ENCODE measurements at regions not wholly inside any gene's neighbourhood (a gene's known extent, or its start where the extent isn't known, plus 50 kb on each side); places are given as distances from the start of the nearest gene placed in this dataset.
A peak's percentile ranks its signal among the peaks of the same experiment; 100 is the strongest.

GRCh38 chr7:10412422-10413019, 561.2 kb upstream of the PHF14 start:
- TF ChIP-seq CTCF (conservative IDR thresholded peaks at IDR 0.05; ENCODE audit: low read depth, low read length) (peak; percentile 69), EZH2 (IDR thresholded peaks at IDR 0.05; ENCODE audit: borderline replicate concordance, low read depth, low read length, poor library complexity, severe bottlenecking) (no peak)
- no peak overlapping the region for H3K27ac ChIP-seq (ENCODE audit: low read depth, low read length, poor library complexity, severe bottlenecking)
- H3K4me1 ChIP-seq (ENCODE audit: insufficient read depth, low read length, poor library complexity, severe bottlenecking) = no peaks in the 10 kb centered on the region
- BruUV-seq (replicated peaks) = no TSS peak
- POLR2A ChIA-PET (ENCODE audit: low non-redundant PET) = no interaction called here
- no peaks in the 10 kb centered on the region for H3K36me3 ChIP-seq (ENCODE audit: insufficient read depth, low read length, poor library complexity, severe bottlenecking)
- DNase-seq (ENCODE audit: low spot score) = peak; percentile 54
- H3K4me3 ChIP-seq (ENCODE audit: low read depth, low read length, poor library complexity, severe bottlenecking) = no peak overlapping the region
- CTCF ChIA-PET = no interaction called here
- H3K9me3 ChIP-seq (ENCODE audit: low read depth, low read length, poor library complexity, severe bottlenecking) = no peaks in the 10 kb centered on the region
- H3K27me3 ChIP-seq (replicated peaks; ENCODE audit: insufficient read depth, low read depth, low read length, poor library complexity) = no peaks in the 10 kb centered on the region
- intact Hi-C loops (cut with micrococcal nuclease; ENCODE audit: unreplicated experiment) = loop anchor here (10.0 kb wide), 1 partner anchor 932 kb away; no protein-coding TSS in a partner anchor

GRCh38 chr7:10418985-10419384, 554.7 kb upstream of the PHF14 start:
- Histone ChIP-seq H3K4me3 (ENCODE audit: low read depth, low read length, poor library complexity, severe bottlenecking) (no peak overlapping the region), H3K36me3 (ENCODE audit: insufficient read depth, low read length, poor library complexity, severe bottlenecking) (no peaks in the 10 kb centered on the region), H3K27me3 (replicated peaks; ENCODE audit: insufficient read depth, low read depth, low read length, poor library complexity) (no peaks in the 10 kb centered on the region), H3K27ac (ENCODE audit: low read depth, low read length, poor library complexity, severe bottlenecking) (no peak overlapping the region), H3K4me1 (ENCODE audit: insufficient read depth, low read length, poor library complexity, severe bottlenecking) (no peaks in the 10 kb centered on the region), H3K9me3 (ENCODE audit: low read depth, low read length, poor library complexity, severe bottlenecking) (no peaks in the 10 kb centered on the region)
- TF ChIP-seq CTCF (conservative IDR thresholded peaks at IDR 0.05; ENCODE audit: low read depth, low read length) = no peak
- no peak for TF ChIP-seq EZH2 (IDR thresholded peaks at IDR 0.05; ENCODE audit: borderline replicate concordance, low read depth, low read length, poor library complexity, severe bottlenecking)
- no peak for DNase-seq (ENCODE audit: low spot score)
- BruUV-seq (replicated peaks) = no TSS peak
- intact Hi-C loops (cut with micrococcal nuclease; ENCODE audit: unreplicated experiment) = loop anchor here (10.0 kb wide), 1 partner anchor 926 kb away; no protein-coding TSS in a partner anchor
- CTCF ChIA-PET = no interaction called here
- POLR2A ChIA-PET (ENCODE audit: low non-redundant PET) = no interaction called here

- Histone ChIP-seq H3K27ac (ENCODE audit: low read depth, low read length, poor library complexity, severe bottlenecking) (no peak overlapping the region), H3K27me3 (replicated peaks; ENCODE audit: insufficient read depth, low read depth, low read length, poor library complexity) (no peaks in the 10 kb centered on the region), H3K4me1 (ENCODE audit: insufficient read depth, low read length, poor library complexity, severe bottlenecking) (no peaks in the 10 kb centered on the region), H3K4me3 (ENCODE audit: low read depth, low read length, poor library complexity, severe bottlenecking) (no peak overlapping the region), H3K36me3 (ENCODE audit: insufficient read depth, low read length, poor library complexity, severe bottlenecking) (no peaks in the 10 kb centered on the region), H3K9me3 (ENCODE audit: low read depth, low read length, poor library complexity, severe bottlenecking) (no peaks in the 10 kb centered on the region)
- ChIA-PET POLR2A (ENCODE audit: low non-redundant PET) (no interaction called here), CTCF (no interaction called here)
- intact Hi-C loops (cut with micrococcal nuclease; ENCODE audit: unreplicated experiment) = no loop called here
- TF ChIP-seq CTCF (conservative IDR thresholded peaks at IDR 0.05; ENCODE audit: low read depth, low read length) = no peak
- no peak for TF ChIP-seq EZH2 (IDR thresholded peaks at IDR 0.05; ENCODE audit: borderline replicate concordance, low read depth, low read length, poor library complexity, severe bottlenecking)
- BruUV-seq (replicated peaks) = no TSS peak
- no peak for DNase-seq (ENCODE audit: low spot score)
Measured at GRCh38 chr7:10429031-10429430, 544.6 kb upstream of the PHF14 start.
